Cardiac fibroblast (primary cell): ENCODE measurements at regions not wholly inside any gene's neighbourhood (a gene's known extent, or its start where the extent isn't known, plus 50 kb on each side); places are given as distances from the start of the nearest gene placed in this dataset.

ENCODE experiments used
- DNase-seq, 2 donors: peaks; one replicate each; pipeline versions ENCODE4 v3.0.0 to v3.0.0-alpha.2; 2010; ENCODE audit warnings: low read depth in 2 of 2
- H3K4me3 ChIP-seq, 2 donors: replicated peaks in 1 of 2; 1 replicate in 1 of 2; 2 replicates in 1 of 2; pipeline ENCODE4 v1.5.1; 2011; ENCODE audit warnings: low read depth in 2 of 2, low read length in 2 of 2, mild to moderate bottlenecking in 2 of 2, moderate library complexity in 1 of 2
- TF ChIP-seq, protein P1 (sequence below): IDR thresholded peaks from one replicate; pipeline ENCODE4 v1.5.1; 2011; ENCODE audit warnings: low read depth, mild to moderate bottlenecking, low read length, inconsistent platforms

DNA sequence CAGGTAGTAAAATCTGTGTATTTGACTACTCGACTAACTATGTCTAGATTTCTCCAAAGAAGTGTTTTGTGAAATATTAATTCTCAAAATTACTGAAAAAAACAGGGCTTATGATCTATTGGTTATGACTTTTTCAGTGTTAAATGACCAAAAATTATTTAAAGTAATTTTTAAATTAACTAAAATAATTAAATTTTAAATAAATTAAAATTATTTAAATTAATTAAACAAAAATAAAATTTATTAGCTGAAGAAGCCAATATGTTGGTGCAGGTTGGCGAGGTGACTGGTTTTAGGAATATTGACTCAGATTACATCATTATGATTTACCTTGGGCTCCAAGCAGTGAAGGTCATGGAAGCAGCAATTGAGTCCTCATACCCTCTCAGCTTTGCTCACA, 483.2 kb downstream of the PTPRC start:
- H3K4me3 ChIP-seq = no peak overlapping the region
- no peak for DNase-seq
- TF ChIP-seq, protein P1, sequence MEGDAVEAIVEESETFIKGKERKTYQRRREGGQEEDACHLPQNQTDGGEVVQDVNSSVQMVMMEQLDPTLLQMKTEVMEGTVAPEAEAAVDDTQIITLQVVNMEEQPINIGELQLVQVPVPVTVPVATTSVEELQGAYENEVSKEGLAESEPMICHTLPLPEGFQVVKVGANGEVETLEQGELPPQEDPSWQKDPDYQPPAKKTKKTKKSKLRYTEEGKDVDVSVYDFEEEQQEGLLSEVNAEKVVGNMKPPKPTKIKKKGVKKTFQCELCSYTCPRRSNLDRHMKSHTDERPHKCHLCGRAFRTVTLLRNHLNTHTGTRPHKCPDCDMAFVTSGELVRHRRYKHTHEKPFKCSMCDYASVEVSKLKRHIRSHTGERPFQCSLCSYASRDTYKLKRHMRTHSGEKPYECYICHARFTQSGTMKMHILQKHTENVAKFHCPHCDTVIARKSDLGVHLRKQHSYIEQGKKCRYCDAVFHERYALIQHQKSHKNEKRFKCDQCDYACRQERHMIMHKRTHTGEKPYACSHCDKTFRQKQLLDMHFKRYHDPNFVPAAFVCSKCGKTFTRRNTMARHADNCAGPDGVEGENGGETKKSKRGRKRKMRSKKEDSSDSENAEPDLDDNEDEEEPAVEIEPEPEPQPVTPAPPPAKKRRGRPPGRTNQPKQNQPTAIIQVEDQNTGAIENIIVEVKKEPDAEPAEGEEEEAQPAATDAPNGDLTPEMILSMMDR = no peak

DNA sequence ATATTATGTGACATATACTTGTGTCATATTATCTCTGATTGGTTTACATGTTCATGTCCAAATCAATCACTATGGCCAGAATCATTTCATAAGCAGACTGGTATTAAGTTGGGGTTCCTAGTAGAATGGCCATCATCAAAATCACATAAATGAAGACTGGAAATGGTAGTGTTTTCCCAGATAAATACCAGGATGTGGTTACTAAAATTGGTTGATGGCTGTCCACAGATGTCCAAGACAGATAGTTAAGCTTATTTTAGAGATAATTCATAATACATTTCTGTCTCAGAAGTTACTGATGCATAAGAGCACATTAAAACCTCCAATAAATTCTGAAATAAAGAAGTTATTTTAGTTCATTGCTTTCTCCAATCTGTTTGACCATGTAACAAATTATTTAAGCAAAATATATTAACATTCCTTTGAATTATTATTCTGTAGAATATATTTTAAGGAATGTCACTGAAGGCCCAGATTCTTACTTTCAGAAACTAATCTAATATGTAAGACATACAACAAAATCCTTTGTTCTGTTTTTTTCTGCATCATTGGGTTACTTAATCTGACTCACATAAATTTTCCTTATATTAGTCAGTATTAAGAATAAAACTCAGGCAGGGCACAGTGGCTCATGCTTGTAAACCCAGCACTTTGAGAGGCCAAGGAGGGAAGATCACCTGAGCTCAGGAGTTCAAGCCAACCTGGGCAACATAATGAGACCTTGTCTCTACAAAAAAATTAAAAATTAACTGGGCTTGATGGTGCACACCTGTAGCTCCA, 483.9 kb downstream of the PTPRC start:
- peak; percentile 31 to 78 for DNase-seq
- H3K4me3 ChIP-seq = no peak overlapping the region
- TF ChIP-seq, protein P1 = no peak

DNA sequence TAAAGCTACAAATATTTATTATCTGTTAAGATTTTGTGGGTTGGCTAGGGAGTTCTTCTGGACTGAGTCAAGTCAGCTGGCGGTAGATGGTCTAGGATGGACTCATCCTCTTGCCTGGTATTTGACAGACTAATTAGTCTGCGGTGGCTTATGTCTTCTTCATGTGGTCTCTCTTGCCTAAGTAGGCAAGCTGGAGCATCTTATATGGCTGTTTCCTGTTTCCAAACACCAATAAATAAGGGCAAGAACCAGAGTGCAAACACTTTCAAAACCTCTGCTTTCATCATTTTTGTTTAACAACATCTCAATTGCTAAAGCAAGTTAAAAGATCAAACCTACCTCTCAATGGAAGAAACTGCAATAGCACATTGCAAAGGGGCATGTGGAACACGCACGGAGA, 484.8 kb downstream of the PTPRC start:
- DNase-seq = peak; percentile 59 to 64
- no peak overlapping the region for H3K4me3 ChIP-seq
- TF ChIP-seq, protein P1 = no peak

DNA sequence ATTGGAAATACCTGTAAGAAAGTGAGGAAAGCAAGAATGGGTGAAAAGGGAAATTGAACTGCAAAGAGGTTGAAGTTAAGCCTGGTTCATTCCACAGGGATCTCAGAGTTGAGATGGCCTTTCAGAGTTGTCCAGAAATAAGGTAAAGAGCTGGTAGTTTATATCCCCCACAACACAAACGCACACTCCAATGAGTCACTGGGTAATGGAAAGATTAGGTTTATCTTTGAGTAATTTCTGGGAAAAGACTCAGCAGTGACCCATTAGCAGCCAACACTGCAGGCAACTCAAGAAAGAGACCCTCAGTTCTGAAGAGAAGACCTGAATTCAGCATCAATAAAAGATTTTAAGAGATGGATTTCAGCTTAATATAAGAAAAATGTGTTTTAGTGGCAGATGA, 485.5 kb downstream of the PTPRC start:
- TF ChIP-seq, protein P1 = no peak
- no peak overlapping the region for H3K4me3 ChIP-seq
- DNase-seq = peak in 1 of 2 donors; percentile 32

DNA sequence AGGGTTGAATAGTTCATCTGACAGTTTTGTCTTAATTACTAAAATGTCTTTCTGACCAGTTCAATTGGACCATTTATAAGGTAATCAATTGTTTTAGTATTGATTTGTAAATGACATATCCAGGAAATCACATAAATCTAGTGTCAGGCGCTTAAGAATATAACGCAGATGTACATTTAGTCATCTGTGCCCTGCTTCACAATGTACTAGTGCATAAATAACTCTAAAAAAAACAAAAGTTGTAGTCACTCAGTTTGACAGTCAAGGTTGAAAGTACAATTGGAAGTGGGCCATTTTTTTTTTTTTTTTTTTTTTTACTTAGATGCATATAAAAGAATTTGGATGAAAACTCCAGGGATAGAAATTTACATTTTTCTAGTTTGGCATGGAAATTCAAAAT, 490.4 kb downstream of the PTPRC start:
- H3K4me3 ChIP-seq = no peak overlapping the region
- DNase-seq = peak; percentile 17 to 51
- TF ChIP-seq, protein P1 = no peak

DNA sequence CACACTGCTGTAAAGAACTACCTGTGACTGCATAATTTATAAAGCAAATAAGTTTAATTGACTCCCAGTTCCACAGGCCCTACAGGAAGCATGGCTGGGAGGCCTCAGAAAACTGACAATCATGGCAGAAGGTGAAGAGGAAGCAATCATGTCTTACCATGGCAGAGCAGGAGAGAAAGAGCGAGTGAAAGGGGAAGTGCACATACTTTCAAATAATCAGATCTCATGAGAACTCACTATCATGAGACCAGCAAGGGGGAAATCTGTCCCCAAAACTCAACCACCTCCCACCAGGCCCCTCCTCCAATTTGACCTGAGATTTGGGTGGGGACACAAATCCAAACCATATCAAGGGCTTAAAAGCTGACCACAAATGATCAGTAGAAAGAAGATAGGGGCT, 493.2 kb downstream of the PTPRC start:
- TF ChIP-seq, protein P1 = no peak
- H3K4me3 ChIP-seq = no peak overlapping the region

DNA sequence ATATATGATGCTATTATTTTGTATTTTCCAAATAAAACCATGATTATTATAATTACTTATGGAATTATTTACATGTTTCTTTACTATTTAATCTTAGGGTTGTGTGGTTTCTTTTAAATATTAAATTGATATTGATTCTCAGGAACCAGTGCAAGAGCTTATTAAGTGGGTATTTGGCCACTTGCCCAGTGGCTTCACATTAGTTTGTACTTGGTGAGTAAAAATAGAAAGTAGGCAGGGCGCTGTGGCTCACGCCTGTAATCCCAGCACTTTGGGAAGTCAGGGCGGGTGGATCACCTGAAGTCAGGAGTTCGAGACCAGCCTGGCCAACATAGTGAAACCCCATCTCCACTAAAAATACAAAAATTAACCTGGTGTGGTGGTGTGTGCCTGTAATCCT, 497.1 kb downstream of the PTPRC start:
- TF ChIP-seq, protein P1 = no peak
- H3K4me3 ChIP-seq = no peak overlapping the region
- no peak for DNase-seq

More for the DNA sequence above, 493.2 kb downstream of the PTPRC start:
- DNase-seq = no peak
